ENCODE measurements at regions not wholly inside any gene's neighbourhood (a gene's known extent, or its start where the extent isn't known, plus 50 kb on each side); places are given as distances from the start of the nearest gene placed in this dataset.
"Not testable (repeated sequence)": the region's sequence is repeated elsewhere in the genome, so short reads cannot be mapped to it uniquely, and the experiment has no call there.

DNA sequence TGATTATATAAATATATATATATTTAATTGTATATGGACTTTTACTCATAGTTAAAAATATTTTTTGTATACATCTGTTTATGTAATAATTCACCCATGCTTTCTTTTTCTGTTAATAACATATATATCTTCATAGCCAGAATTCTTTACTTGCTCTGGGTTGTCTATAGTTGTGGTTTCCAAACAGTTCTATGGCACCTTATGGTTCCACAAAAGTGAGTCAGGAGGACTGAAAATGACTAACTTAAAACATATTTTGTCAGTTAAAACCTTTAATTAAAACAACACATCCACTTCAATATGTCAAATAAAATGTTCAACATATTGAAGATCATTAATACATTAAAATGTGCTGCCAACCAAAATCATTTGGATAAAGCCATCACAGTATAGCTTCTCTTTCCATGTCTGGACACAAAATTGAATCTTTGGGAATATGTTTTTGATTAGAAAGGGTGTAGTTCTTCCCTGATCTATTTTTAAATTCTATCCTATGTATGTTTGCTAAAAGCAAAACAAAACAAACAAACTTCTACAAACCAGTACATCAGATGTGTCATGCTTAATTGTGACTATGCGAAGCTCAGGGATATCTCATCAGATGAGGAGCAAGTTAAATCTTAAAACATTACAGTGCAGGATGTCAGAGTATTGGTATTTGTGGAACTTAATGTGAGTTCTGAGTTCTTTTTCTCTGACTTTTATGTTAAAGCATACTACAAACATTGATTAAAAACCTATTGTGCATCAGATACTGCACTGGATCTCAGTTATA is 1488.4 kb upstream of the TENM4 start:
- Histone ChIP-seq H3K4me3 (ENCODE audit: low read length in 2 of 2) (no peak overlapping the region), H3K4me1 (ENCODE audit: control insufficient read depth in 2 of 2, insufficient read depth in 2 of 2, low read length in 2 of 2) (no peaks in the 10 kb centered on the region), H3K27ac (ENCODE audit: low read depth in 2 of 2, low read length in 2 of 2) (no peak overlapping the region), H3K27me3 (ENCODE audit: control insufficient read depth in 2 of 2, insufficient read depth in 2 of 2, low read length in 2 of 2) (no peaks in the 10 kb centered on the region), H3K9ac (ENCODE audit: low read depth in 1 of 2, low read length in 2 of 2) (no peak overlapping the region), H3K9me3 (ENCODE audit: control insufficient read depth in 2 of 2, low read length in 2 of 2) (no peaks in the 10 kb centered on the region), H3K36me3 (ENCODE audit: control insufficient read depth in 2 of 2, insufficient read depth in 2 of 2, low read length in 2 of 2) (no peaks in the 10 kb centered on the region)

DNA sequence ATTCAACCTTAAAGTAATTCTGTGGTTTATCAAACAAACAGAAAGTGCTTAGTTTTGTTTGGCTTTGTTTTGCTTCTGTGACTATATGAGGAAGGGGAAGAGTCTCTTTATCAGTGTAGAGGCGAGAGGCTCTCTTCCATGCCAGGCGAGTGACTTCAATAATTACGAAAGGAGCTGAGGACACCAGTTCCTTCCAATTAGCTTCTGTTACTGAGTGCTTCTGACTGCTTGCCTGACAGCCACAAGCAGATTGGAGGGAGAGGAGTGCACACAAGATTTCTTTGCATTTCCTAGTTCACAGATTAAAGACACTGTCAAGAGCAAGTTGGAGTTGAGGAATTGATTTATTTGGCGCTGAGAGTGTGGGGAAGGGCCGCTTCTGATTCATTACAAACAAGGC is 1484.5 kb upstream of the TENM4 start:
- Histone ChIP-seq H3K4me1 (ENCODE audit: control insufficient read depth in 2 of 2, insufficient read depth in 2 of 2, low read length in 2 of 2) (no peaks in the 10 kb centered on the region), H3K9me3 (ENCODE audit: control insufficient read depth in 2 of 2, low read length in 2 of 2) (no peaks in the 10 kb centered on the region), H3K9ac (ENCODE audit: low read depth in 1 of 2, low read length in 2 of 2) (no peak overlapping the region), H3K27ac (ENCODE audit: low read depth in 2 of 2, low read length in 2 of 2) (no peak overlapping the region), H3K36me3 (ENCODE audit: control insufficient read depth in 2 of 2, insufficient read depth in 2 of 2, low read length in 2 of 2) (no peaks in the 10 kb centered on the region), H3K4me3 (ENCODE audit: low read length in 2 of 2) (no peak overlapping the region), H3K27me3 (ENCODE audit: control insufficient read depth in 2 of 2, insufficient read depth in 2 of 2, low read length in 2 of 2) (no peaks in the 10 kb centered on the region)

DNA sequence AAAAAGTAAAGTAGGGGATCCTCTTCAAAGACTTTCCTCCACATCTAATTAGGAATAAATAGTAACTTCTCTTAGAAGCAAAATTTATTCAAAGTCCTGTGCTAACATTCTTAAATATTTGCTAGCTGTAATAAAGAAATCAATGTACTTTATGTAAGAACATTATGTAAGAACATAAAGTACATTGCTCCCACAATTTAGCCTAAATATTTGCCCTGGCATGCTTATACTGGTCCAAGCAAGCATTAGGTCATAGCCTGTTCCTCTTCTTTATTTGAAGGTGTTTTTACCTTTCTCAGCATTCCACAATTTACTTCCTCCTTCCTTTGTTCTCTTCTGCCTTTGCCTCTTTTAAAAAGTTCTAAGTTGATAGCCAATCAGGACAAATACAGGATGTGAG is 1480.5 kb upstream of the TENM4 start:
- H3K9me3 ChIP-seq (ENCODE audit: control insufficient read depth in 2 of 2, low read length in 2 of 2); H3K27ac ChIP-seq (ENCODE audit: low read depth in 2 of 2, low read length in 2 of 2); H3K4me3 ChIP-seq (ENCODE audit: low read length in 2 of 2); H3K36me3 ChIP-seq (ENCODE audit: control insufficient read depth in 2 of 2, insufficient read depth in 2 of 2, low read length in 2 of 2); H3K27me3 ChIP-seq (ENCODE audit: control insufficient read depth in 2 of 2, insufficient read depth in 2 of 2, low read length in 2 of 2); H3K4me1 ChIP-seq (ENCODE audit: control insufficient read depth in 2 of 2, insufficient read depth in 2 of 2, low read length in 2 of 2); H3K9ac ChIP-seq (ENCODE audit: low read depth in 1 of 2, low read length in 2 of 2): not testable (repeated sequence)

DNA sequence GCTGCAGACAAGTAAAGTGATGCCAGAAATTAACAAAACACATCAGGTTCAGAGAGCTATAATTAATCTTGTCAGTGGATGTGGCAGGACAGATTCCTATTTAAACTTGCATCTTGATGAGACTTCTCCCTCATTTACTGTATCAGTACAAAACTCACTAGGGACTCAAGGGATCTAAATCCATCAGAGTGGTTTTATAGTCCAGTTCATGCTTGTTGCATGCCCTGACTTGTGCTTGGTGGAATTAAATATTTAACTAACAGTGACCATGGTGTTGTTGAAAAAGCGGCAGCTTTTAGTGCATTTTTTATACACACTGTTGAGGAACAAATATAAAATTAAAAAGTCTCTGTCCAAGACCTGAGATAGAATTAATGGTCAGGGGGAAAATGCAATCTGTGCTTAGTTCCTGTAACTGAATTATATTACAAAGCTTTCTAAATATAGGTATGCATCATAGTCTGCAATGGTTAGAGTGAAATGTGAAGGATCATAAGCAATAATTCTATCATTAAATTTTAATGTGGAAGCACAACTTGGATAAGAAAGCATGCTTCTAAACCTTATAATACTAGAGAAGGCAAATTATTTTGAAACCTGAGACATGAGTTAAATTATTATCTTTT is 1475.5 kb upstream of the TENM4 start:
- Histone ChIP-seq H3K9ac (ENCODE audit: low read depth in 1 of 2, low read length in 2 of 2) (no peak overlapping the region), H3K27me3 (ENCODE audit: control insufficient read depth in 2 of 2, insufficient read depth in 2 of 2, low read length in 2 of 2) (no peaks in the 10 kb centered on the region), H3K9me3 (ENCODE audit: control insufficient read depth in 2 of 2, low read length in 2 of 2) (no peaks in the 10 kb centered on the region), H3K4me3 (ENCODE audit: low read length in 2 of 2) (no peak overlapping the region), H3K27ac (ENCODE audit: low read depth in 2 of 2, low read length in 2 of 2) (no peak overlapping the region), H3K4me1 (ENCODE audit: control insufficient read depth in 2 of 2, insufficient read depth in 2 of 2, low read length in 2 of 2) (no peaks in the 10 kb centered on the region), H3K36me3 (ENCODE audit: control insufficient read depth in 2 of 2, insufficient read depth in 2 of 2, low read length in 2 of 2) (no peaks in the 10 kb centered on the region)

DNA sequence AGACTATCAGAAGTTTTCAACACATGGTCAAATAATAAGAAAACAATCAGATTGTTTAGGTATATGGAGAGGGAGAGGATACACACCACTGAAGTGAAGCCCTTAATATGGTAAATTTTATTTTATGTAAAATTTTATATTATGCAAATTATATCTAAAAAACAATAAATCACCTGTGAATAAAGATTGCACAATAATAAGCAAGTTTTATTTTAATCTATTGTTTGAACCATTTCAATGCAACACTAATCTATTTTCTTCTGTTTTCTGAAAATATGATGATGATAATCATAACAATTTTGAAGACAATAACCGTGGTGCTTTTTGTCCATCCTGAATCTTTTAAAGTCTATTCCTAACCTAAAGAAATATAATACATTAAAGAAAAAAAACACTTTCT is 1473.5 kb upstream of the TENM4 start:
- H3K27me3 ChIP-seq (ENCODE audit: control insufficient read depth in 2 of 2, insufficient read depth in 2 of 2, low read length in 2 of 2), result no peaks in the 10 kb centered on the region
- H3K9me3 ChIP-seq (ENCODE audit: control insufficient read depth in 2 of 2, low read length in 2 of 2), result no peaks in the 10 kb centered on the region
- no peaks in the 10 kb centered on the region for H3K4me1 ChIP-seq (ENCODE audit: control insufficient read depth in 2 of 2, insufficient read depth in 2 of 2, low read length in 2 of 2)
- H3K4me3 ChIP-seq (ENCODE audit: low read length in 2 of 2), result no peak overlapping the region
- no peak overlapping the region for H3K27ac ChIP-seq (ENCODE audit: low read depth in 2 of 2, low read length in 2 of 2)
- H3K36me3 ChIP-seq (ENCODE audit: control insufficient read depth in 2 of 2, insufficient read depth in 2 of 2, low read length in 2 of 2), result no peaks in the 10 kb centered on the region
- no peak overlapping the region for H3K9ac ChIP-seq (ENCODE audit: low read depth in 1 of 2, low read length in 2 of 2)

DNA sequence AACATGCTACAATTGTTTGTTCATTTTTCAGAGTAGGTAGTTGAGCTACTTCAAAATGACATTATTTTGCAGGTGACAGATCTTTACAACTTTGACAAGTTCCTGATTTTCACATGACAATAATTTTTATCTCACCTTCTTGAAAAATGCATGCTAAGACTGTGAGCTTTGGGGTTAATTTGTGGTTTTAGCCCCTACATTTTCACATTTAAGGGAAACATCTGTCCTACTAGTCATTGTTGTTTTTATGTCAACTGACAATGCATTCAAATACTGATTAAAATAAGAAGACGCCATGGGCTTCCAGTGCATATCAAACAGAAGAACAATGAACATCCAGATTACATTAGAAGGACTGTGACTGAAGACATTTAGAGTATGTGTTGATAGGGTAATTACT is 1470.8 kb upstream of the TENM4 start:
- no peak overlapping the region for H3K27ac ChIP-seq (ENCODE audit: low read depth in 2 of 2, low read length in 2 of 2)
- H3K9ac ChIP-seq (ENCODE audit: low read depth in 1 of 2, low read length in 2 of 2), result no peak overlapping the region
- H3K27me3 ChIP-seq (ENCODE audit: control insufficient read depth in 2 of 2, insufficient read depth in 2 of 2, low read length in 2 of 2), result no peaks in the 10 kb centered on the region
- no peak overlapping the region for H3K4me3 ChIP-seq (ENCODE audit: low read length in 2 of 2)
- H3K4me1 ChIP-seq (ENCODE audit: control insufficient read depth in 2 of 2, insufficient read depth in 2 of 2, low read length in 2 of 2), result no peaks in the 10 kb centered on the region
- H3K9me3 ChIP-seq (ENCODE audit: control insufficient read depth in 2 of 2, low read length in 2 of 2), result no peaks in the 10 kb centered on the region
- no peaks in the 10 kb centered on the region for H3K36me3 ChIP-seq (ENCODE audit: control insufficient read depth in 2 of 2, insufficient read depth in 2 of 2, low read length in 2 of 2)

DNA sequence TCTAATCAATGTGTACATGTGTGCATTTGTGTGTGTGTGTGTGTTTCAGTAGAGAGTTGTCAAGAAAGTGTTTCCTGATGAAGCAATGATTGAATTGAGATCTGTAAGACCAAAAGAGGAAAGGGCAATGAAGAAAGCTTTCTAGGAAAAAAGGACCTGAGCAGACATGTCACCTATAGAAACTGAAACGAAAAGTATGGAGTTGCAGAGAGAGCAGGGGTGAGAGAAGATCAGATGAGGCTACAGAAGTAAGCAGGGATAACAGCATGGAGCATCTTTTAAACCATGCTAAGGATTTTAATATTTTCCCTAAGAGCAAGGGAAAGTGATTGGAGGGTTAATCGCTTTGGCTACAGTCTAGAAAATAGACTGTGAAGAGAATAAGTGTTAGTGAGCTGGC is 1459.4 kb upstream of the TENM4 start:
- Histone ChIP-seq H3K36me3 (ENCODE audit: control insufficient read depth in 2 of 2, insufficient read depth in 2 of 2, low read length in 2 of 2) (no peaks in the 10 kb centered on the region), H3K9me3 (ENCODE audit: control insufficient read depth in 2 of 2, low read length in 2 of 2) (no peaks in the 10 kb centered on the region), H3K4me3 (ENCODE audit: low read length in 2 of 2) (no peak overlapping the region), H3K4me1 (ENCODE audit: control insufficient read depth in 2 of 2, insufficient read depth in 2 of 2, low read length in 2 of 2) (no peaks in the 10 kb centered on the region), H3K27me3 (ENCODE audit: control insufficient read depth in 2 of 2, insufficient read depth in 2 of 2, low read length in 2 of 2) (no peaks in the 10 kb centered on the region), H3K27ac (ENCODE audit: low read depth in 2 of 2, low read length in 2 of 2) (no peak overlapping the region), H3K9ac (ENCODE audit: low read depth in 1 of 2, low read length in 2 of 2) (no peak overlapping the region)

DNA sequence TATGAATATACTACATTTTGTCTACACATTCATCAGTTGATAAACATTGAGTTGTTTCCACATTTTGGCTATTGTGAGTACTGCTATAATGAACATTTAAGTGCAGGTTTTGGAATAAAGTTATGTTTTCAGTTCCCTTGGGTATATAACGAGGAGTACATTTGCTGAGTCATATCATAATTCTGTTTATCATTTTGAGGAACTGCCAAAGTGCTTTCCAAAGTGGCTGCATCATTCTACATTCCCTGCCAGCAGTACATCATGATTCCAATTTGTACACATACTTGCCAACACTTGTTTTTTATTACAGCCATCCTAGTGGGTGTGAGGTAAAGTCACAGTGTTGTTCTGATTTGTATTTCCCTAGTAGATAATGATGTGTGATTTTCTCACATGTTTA is 1458.6 kb upstream of the TENM4 start:
- no peak overlapping the region for H3K4me3 ChIP-seq (ENCODE audit: low read length in 2 of 2)
- H3K36me3 ChIP-seq (ENCODE audit: control insufficient read depth in 2 of 2, insufficient read depth in 2 of 2, low read length in 2 of 2), result no peaks in the 10 kb centered on the region
- no peaks in the 10 kb centered on the region for H3K9me3 ChIP-seq (ENCODE audit: control insufficient read depth in 2 of 2, low read length in 2 of 2)
- no peak overlapping the region for H3K9ac ChIP-seq (ENCODE audit: low read depth in 1 of 2, low read length in 2 of 2)
- no peak overlapping the region for H3K27ac ChIP-seq (ENCODE audit: low read depth in 2 of 2, low read length in 2 of 2)
- no peaks in the 10 kb centered on the region for H3K4me1 ChIP-seq (ENCODE audit: control insufficient read depth in 2 of 2, insufficient read depth in 2 of 2, low read length in 2 of 2)
- H3K27me3 ChIP-seq (ENCODE audit: control insufficient read depth in 2 of 2, insufficient read depth in 2 of 2, low read length in 2 of 2), result no peaks in the 10 kb centered on the region

DNA sequence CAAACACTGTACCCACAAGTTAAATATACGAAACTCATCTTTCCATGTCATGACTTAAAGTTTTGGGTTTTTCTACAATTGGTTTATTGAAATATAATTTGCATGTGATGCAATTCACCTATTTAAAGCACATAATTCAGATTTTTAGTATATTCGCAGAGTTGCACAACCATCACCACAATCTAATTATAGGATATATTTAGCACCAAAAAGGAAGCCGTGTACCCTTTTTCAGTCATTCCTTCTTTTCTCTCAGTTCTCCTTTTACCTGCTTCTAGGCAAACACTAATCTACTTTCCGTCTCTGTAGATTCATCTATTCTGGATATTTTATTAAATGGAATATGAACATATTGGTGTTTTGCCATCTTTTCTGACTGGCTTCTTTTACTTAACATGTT is 1458.1 kb upstream of the TENM4 start:
- Histone ChIP-seq H3K9me3 (ENCODE audit: control insufficient read depth in 2 of 2, low read length in 2 of 2) (no peaks in the 10 kb centered on the region), H3K36me3 (ENCODE audit: control insufficient read depth in 2 of 2, insufficient read depth in 2 of 2, low read length in 2 of 2) (no peaks in the 10 kb centered on the region), H3K9ac (ENCODE audit: low read depth in 1 of 2, low read length in 2 of 2) (no peak overlapping the region), H3K27me3 (ENCODE audit: control insufficient read depth in 2 of 2, insufficient read depth in 2 of 2, low read length in 2 of 2) (no peaks in the 10 kb centered on the region), H3K27ac (ENCODE audit: low read depth in 2 of 2, low read length in 2 of 2) (no peak overlapping the region), H3K4me1 (ENCODE audit: control insufficient read depth in 2 of 2, insufficient read depth in 2 of 2, low read length in 2 of 2) (no peaks in the 10 kb centered on the region), H3K4me3 (ENCODE audit: low read length in 2 of 2) (no peak overlapping the region)

DNA sequence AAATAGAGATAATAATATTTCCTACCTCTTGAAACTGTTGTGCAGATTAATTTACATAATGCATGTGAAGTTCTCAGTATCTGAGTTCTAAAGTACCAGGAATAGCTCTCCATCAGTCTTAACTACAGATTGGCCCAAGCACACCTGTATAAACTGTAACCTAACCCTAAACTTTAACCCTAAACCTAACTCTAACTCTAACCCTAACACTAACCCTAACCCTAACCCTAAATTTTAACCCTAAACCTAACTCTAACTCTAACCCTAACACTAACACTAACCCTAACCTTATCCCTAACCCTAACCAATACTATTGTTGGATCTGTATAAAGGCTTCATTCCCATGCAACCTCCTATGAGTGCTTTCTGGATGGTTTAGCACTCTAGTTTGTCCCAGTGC is 1445.9 kb upstream of the TENM4 start:
- Histone ChIP-seq H3K9me3 (ENCODE audit: control insufficient read depth in 2 of 2, low read length in 2 of 2) (no peaks in the 10 kb centered on the region), H3K27me3 (ENCODE audit: control insufficient read depth in 2 of 2, insufficient read depth in 2 of 2, low read length in 2 of 2) (no peaks in the 10 kb centered on the region), H3K4me1 (ENCODE audit: control insufficient read depth in 2 of 2, insufficient read depth in 2 of 2, low read length in 2 of 2) (no peaks in the 10 kb centered on the region), H3K36me3 (ENCODE audit: control insufficient read depth in 2 of 2, insufficient read depth in 2 of 2, low read length in 2 of 2) (no peaks in the 10 kb centered on the region), H3K4me3 (ENCODE audit: low read length in 2 of 2) (no peak overlapping the region), H3K27ac (ENCODE audit: low read depth in 2 of 2, low read length in 2 of 2) (no peak overlapping the region), H3K9ac (ENCODE audit: low read depth in 1 of 2, low read length in 2 of 2) (no peak overlapping the region)

Measured in mucosa of rectum (tissue), 2 donors.